Left ventricle myocardium inferior (tissue), 1 donor: ENCODE measurements at regions not wholly inside any gene's neighbourhood (a gene's known extent, or its start where the extent isn't known, plus 50 kb on each side); places are given as distances from the start of the nearest gene placed in this dataset.

ENCODE experiments used
- DNase-seq: peaks from one replicate; pipeline ENCODE4 v3.0.0-alpha.2; 2020
- H3K27ac ChIP-seq: fragments of 200-600 bp; replicated peaks from 2 replicates; pipeline ENCODE4 v1.8.0; 2021
- H3K27me3 ChIP-seq: fragments of 200-600 bp; 2 replicates; pipeline ENCODE4 v1.8.0; 2021; ENCODE audit warnings: low read depth
- H3K36me3 ChIP-seq: fragments of 200-600 bp; 2 replicates; pipeline ENCODE4 v1.8.0; 2021
- H3K4me1 ChIP-seq: fragments of 200-600 bp; 2 replicates; pipeline ENCODE4 v1.8.0; 2021
- H3K4me3 ChIP-seq: fragments of 200-600 bp; 2 replicates; pipeline ENCODE4 v1.8.0; 2021; ENCODE audit warnings: mild to moderate bottlenecking, moderate library complexity
- H3K9me3 ChIP-seq: fragments of 200-600 bp; replicated peaks from 2 replicates; pipeline ENCODE4 v1.8.0; 2021
- CTCF ChIP-seq: fragments of 200-600 bp; IDR thresholded peaks from 2 replicates; pipeline ENCODE4 v1.8.0; 2021; ENCODE audit warnings: antibody characterized with exemption, mild to moderate bottlenecking, borderline replicate concordance
- intact Hi-C: fragments of 100-400 bp; cut with micrococcal nuclease; formaldehyde crosslinking; loops from one replicate; pipeline ENCODE4 v1.11.0; 2022
- donor health status: DM: no; HTN: yes; CAD: no; lungs with severe emphysema.

- Histone ChIP-seq H3K27ac (no peak overlapping the region), H3K4me1 (peaks cover 6% of the 10 kb centered on the region), H3K9me3 (no peaks in the 10 kb centered on the region), H3K27me3 (no peaks in the 10 kb centered on the region), H3K36me3 (no peaks in the 10 kb centered on the region), H3K4me3 (no peak overlapping the region)
- no peak for DNase-seq
- intact Hi-C loops: no loop called here
- TF ChIP-seq CTCF: no peak
Measured at GRCh38 chr2:222779145-222779832, 81.5 kb upstream of the ACSL3 start.

- no peak for TF ChIP-seq CTCF
Measured at GRCh38 chr2:222780051-222780450, 80.8 kb upstream of the ACSL3 start.

GRCh38 chr2:222782201-222782730 lies 78.6 kb upstream of the ACSL3 start:
- no peak for TF ChIP-seq CTCF
- H3K27ac ChIP-seq: no peak overlapping the region
- no peak for DNase-seq
- H3K36me3 ChIP-seq: no peaks in the 10 kb centered on the region
- H3K4me1 ChIP-seq: no peaks in the 10 kb centered on the region
- intact Hi-C loops: no loop called here
- H3K27me3 ChIP-seq: no peaks in the 10 kb centered on the region
- H3K4me3 ChIP-seq: no peak overlapping the region
- no peaks in the 10 kb centered on the region for H3K9me3 ChIP-seq

More at GRCh38 chr2:222780051-222780450, 80.8 kb upstream of the ACSL3 start:
- Histone ChIP-seq H3K27ac (no peak overlapping the region), H3K27me3 (no peaks in the 10 kb centered on the region), H3K4me1 (peaks cover 6% of the 10 kb centered on the region), H3K9me3 (no peaks in the 10 kb centered on the region), H3K4me3 (no peak overlapping the region), H3K36me3 (no peaks in the 10 kb centered on the region)
- DNase-seq: no peak
- intact Hi-C loops: no loop called here

- Histone ChIP-seq H3K36me3 (no peaks in the 10 kb centered on the region), H3K4me3 (no peak overlapping the region), H3K27ac (no peak overlapping the region), H3K27me3 (no peaks in the 10 kb centered on the region), H3K4me1 (peaks cover 9% of the 10 kb centered on the region), H3K9me3 (no peaks in the 10 kb centered on the region)
- intact Hi-C loops: no loop called here
- no peak for DNase-seq
- TF ChIP-seq CTCF: no peak
Measured at GRCh38 chr2:222783592-222783991, 77.2 kb upstream of the ACSL3 start.

- TF ChIP-seq CTCF: no peak
- DNase-seq: no peak
- Histone ChIP-seq H3K27me3 (no peaks in the 10 kb centered on the region), H3K36me3 (no peaks in the 10 kb centered on the region), H3K4me3 (no peak overlapping the region), H3K4me1 (peaks cover 73% of the 10 kb centered on the region), H3K27ac (peak overlapping the region; percentile 91), H3K9me3 (no peaks in the 10 kb centered on the region)
- intact Hi-C loops: loop anchor here (10.0 kb wide), 1 partner anchor 64 kb away; no protein-coding TSS in a partner anchor
Measured at GRCh38 chr2:222790932-222791331, 69.9 kb upstream of the ACSL3 start.
